SK-N-SH treated with all-trans-retinoic acid at 6 μM for 48 hours (cell line): ENCODE measurements at regions not wholly inside any gene's neighbourhood (a gene's known extent, or its start where the extent isn't known, plus 50 kb on each side); places are given as distances from the start of the nearest gene placed in this dataset.

Source experiments
- ATAC-seq: fragments of 200-7000 bp; cut with Tn5 transposase; 3 replicates; pipeline ENCODE4 v1.9.1; 2020; ENCODE audit warnings: mild to moderate bottlenecking, moderate library complexity
- ARNTL ChIP-seq: fragments of 450-650 bp; formaldehyde crosslinking; IDR thresholded peaks from 2 replicates; pipeline ENCODE4 v1.5.0; 2020; ENCODE audit warnings: low read depth, mild to moderate bottlenecking, moderate library complexity, borderline replicate concordance
- BACH2 ChIP-seq: fragments of 250-450 bp; sonication (Bioruptor Pico); IDR thresholded peaks from 2 replicates; pipeline ENCODE4 v1.9.0; 2021; ENCODE audit warnings: mild to moderate bottlenecking, borderline replicate concordance
- CREB5 ChIP-seq: fragments of 250-450 bp; sonication (Bioruptor Pico); IDR thresholded peaks from 2 replicates; pipeline ENCODE4 v1.5.1; 2020; ENCODE audit warnings: low read depth, mild to moderate bottlenecking, moderate library complexity
- CSDC2 ChIP-seq: fragments of 250-450 bp; sonication (Bioruptor Pico); IDR thresholded peaks from 2 replicates; pipeline ENCODE4 v1.5.0; 2020; ENCODE audit warnings: mild to moderate bottlenecking, moderate library complexity
- CSRNP3 ChIP-seq: fragments of 250-450 bp; sonication (Bioruptor Pico); IDR thresholded peaks from 2 replicates; pipeline ENCODE4 v1.5.1; 2021; ENCODE audit warnings: mild to moderate bottlenecking, moderate library complexity
- ESRRG ChIP-seq: fragments of 250-450 bp; sonication (Bioruptor Pico); IDR thresholded peaks from 2 replicates; pipeline ENCODE4 v1.6.1; 2021; ENCODE audit warnings: mild to moderate bottlenecking
- GLIS3 ChIP-seq: fragments of 250-450 bp; sonication (Bioruptor Pico); IDR thresholded peaks from 2 replicates; pipeline ENCODE4 v1.5.0; 2020; ENCODE audit warnings: mild to moderate bottlenecking, moderate library complexity
- ISL1 ChIP-seq: fragments of 250-450 bp; sonication (Bioruptor Pico); IDR thresholded peaks from 2 replicates; pipeline ENCODE4 v2.1.2; 2022; ENCODE audit warnings: mild to moderate bottlenecking, moderate library complexity
- POU6F1 ChIP-seq: fragments of 250-450 bp; sonication (Bioruptor Pico); IDR thresholded peaks from 2 replicates; pipeline ENCODE4 v1.8.0; 2021; ENCODE audit warnings: low read depth, mild to moderate bottlenecking, moderate library complexity, borderline replicate concordance
- RARB ChIP-seq: fragments of 250-450 bp; sonication (Bioruptor Pico); IDR thresholded peaks from 2 replicates; pipeline ENCODE4 v1.8.0; 2021; ENCODE audit warnings: mild to moderate bottlenecking, moderate library complexity
- SNAI2 ChIP-seq: fragments of 250-450 bp; sonication (Bioruptor Pico); IDR thresholded peaks from 2 replicates; pipeline ENCODE4 v1.5.0; 2020; ENCODE audit warnings: mild to moderate bottlenecking, moderate library complexity
- TCF4 ChIP-seq: fragments of 250-450 bp; sonication (Bioruptor Pico); IDR thresholded peaks from 2 replicates; pipeline ENCODE4 v1.8.0; 2021; ENCODE audit warnings: mild to moderate bottlenecking, moderate library complexity, borderline replicate concordance
- TOX ChIP-seq: fragments of 250-450 bp; sonication (Bioruptor Pico); IDR thresholded peaks from 2 replicates; pipeline ENCODE4 v1.8.0; 2021; ENCODE audit warnings: mild to moderate bottlenecking, moderate library complexity, borderline replicate concordance
- ZFP3 ChIP-seq: fragments of 250-450 bp; sonication (Bioruptor Pico); IDR thresholded peaks from 2 replicates; pipeline ENCODE4 v1.5.0; 2020; ENCODE audit warnings: mild to moderate bottlenecking, moderate library complexity
- ZFP30 ChIP-seq: fragments of 450-650 bp; formaldehyde crosslinking; IDR thresholded peaks from 2 replicates; pipeline ENCODE4 v1.5.0; 2022; ENCODE audit warnings: mild to moderate bottlenecking, moderate library complexity
- ZNF565 ChIP-seq: fragments of 450-650 bp; formaldehyde crosslinking; conservative IDR thresholded peaks from 2 replicates; pipeline ENCODE4 v1.5.0; 2020; ENCODE audit warnings: low read depth, mild to moderate bottlenecking, moderate library complexity
- ZNF70 ChIP-seq: fragments of 450-650 bp; formaldehyde crosslinking; IDR thresholded peaks from 2 replicates; pipeline ENCODE4 v1.5.0; 2020; ENCODE audit warnings: mild to moderate bottlenecking, moderate library complexity
- ZNF8 ChIP-seq: fragments of 450-650 bp; formaldehyde crosslinking; IDR thresholded peaks from 2 replicates; pipeline ENCODE4 v1.5.0; 2020; ENCODE audit warnings: mild to moderate bottlenecking, moderate library complexity
- TF ChIP-seq, protein P1 (sequence below): fragments of 250-450 bp; sonication (Bioruptor Pico); IDR thresholded peaks from 2 replicates; pipeline ENCODE4 v1.5.0; 2020; ENCODE audit warnings: mild to moderate bottlenecking, moderate library complexity
- TF ChIP-seq, protein P2 (sequence below): fragments of 250-450 bp; sonication (Bioruptor Pico); IDR thresholded peaks from 2 replicates; pipeline ENCODE4 v1.8.0; 2020; ENCODE audit warnings: mild to moderate bottlenecking, moderate library complexity, borderline replicate concordance

GRCh38 chr9:99354104-99354503 lies 132.0 kb downstream of the SEC61B start (continued):
- no peak for TF ChIP-seq POU6F1 (CRISPR knock-in tag)
- no peak for TF ChIP-seq ZNF70 (CRISPR knock-in tag)

GRCh38 chr9:99356512-99356971 lies 134.5 kb downstream of the SEC61B start:
- no peak for ATAC-seq
- TF ChIP-seq TOX (no peak), TCF4 (CRISPR knock-in tag) (no peak), ESRRG (CRISPR knock-in tag) (no peak)

DNA sequence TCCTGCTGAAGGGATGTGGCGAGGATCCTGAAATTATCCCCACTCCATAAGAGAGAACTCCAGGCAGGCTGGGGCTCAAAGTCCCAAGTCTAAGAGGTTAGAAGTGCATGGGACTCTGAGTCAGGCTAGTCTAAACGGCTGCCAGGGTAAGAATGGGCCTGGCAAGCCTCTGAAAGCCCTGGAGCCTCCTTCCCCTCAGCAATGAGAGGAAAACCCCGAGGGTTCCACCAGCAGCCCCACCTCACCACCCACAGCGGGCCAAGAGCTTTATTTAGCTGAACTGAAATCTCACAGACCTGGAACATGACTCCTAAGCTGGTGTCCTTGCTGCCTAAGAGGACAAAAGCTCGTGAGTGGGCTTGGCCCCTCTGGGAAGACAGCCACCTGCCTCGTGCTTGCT lies 135.5 kb downstream of the SEC61B start:
- TF ChIP-seq TOX (no peak), TCF4 (CRISPR knock-in tag) (no peak), POU6F1 (CRISPR knock-in tag) (no peak), ARNTL (CRISPR knock-in tag) (no peak), ZNF70 (CRISPR knock-in tag) (no peak), ESRRG (CRISPR knock-in tag) (no peak), RARB (CRISPR knock-in tag) (no peak), ISL1 (no peak), BACH2 (CRISPR knock-in tag) (no peak), CSRNP3 (no peak), GLIS3 (CRISPR knock-in tag) (no peak), ZFP30 (no peak), SNAI2 (CRISPR knock-in tag) (no peak), CSDC2 (CRISPR knock-in tag) (no peak), ZFP3 (CRISPR knock-in tag) (no peak), ZNF565 (CRISPR knock-in tag) (no peak), CREB5 (CRISPR knock-in tag) (no peak), ZNF8 (CRISPR knock-in tag) (no peak)
- TF ChIP-seq, protein P1, sequence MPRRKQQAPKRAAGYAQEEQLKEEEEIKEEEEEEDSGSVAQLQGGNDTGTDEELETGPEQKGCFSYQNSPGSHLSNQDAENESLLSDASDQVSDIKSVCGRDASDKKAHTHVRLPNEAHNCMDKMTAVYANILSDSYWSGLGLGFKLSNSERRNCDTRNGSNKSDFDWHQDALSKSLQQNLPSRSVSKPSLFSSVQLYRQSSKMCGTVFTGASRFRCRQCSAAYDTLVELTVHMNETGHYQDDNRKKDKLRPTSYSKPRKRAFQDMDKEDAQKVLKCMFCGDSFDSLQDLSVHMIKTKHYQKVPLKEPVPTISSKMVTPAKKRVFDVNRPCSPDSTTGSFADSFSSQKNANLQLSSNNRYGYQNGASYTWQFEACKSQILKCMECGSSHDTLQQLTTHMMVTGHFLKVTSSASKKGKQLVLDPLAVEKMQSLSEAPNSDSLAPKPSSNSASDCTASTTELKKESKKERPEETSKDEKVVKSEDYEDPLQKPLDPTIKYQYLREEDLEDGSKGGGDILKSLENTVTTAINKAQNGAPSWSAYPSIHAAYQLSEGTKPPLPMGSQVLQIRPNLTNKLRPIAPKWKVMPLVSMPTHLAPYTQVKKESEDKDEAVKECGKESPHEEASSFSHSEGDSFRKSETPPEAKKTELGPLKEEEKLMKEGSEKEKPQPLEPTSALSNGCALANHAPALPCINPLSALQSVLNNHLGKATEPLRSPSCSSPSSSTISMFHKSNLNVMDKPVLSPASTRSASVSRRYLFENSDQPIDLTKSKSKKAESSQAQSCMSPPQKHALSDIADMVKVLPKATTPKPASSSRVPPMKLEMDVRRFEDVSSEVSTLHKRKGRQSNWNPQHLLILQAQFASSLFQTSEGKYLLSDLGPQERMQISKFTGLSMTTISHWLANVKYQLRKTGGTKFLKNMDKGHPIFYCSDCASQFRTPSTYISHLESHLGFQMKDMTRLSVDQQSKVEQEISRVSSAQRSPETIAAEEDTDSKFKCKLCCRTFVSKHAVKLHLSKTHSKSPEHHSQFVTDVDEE (CRISPR knock-in tag), result no peak
- TF ChIP-seq, protein P2, sequence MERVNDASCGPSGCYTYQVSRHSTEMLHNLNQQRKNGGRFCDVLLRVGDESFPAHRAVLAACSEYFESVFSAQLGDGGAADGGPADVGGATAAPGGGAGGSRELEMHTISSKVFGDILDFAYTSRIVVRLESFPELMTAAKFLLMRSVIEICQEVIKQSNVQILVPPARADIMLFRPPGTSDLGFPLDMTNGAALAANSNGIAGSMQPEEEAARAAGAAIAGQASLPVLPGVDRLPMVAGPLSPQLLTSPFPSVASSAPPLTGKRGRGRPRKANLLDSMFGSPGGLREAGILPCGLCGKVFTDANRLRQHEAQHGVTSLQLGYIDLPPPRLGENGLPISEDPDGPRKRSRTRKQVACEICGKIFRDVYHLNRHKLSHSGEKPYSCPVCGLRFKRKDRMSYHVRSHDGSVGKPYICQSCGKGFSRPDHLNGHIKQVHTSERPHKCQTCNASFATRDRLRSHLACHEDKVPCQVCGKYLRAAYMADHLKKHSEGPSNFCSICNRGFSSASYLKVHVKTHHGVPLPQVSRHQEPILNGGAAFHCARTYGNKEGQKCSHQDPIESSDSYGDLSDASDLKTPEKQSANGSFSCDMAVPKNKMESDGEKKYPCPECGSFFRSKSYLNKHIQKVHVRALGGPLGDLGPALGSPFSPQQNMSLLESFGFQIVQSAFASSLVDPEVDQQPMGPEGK (CRISPR knock-in tag), result no peak
- ATAC-seq, result no peak; the same call in 2 of the 3 replicates
